ENCODE measurements at regions not wholly inside any gene's neighbourhood (a gene's known extent, or its start where the extent isn't known, plus 50 kb on each side); places are given as distances from the start of the nearest gene placed in this dataset.

DNA sequence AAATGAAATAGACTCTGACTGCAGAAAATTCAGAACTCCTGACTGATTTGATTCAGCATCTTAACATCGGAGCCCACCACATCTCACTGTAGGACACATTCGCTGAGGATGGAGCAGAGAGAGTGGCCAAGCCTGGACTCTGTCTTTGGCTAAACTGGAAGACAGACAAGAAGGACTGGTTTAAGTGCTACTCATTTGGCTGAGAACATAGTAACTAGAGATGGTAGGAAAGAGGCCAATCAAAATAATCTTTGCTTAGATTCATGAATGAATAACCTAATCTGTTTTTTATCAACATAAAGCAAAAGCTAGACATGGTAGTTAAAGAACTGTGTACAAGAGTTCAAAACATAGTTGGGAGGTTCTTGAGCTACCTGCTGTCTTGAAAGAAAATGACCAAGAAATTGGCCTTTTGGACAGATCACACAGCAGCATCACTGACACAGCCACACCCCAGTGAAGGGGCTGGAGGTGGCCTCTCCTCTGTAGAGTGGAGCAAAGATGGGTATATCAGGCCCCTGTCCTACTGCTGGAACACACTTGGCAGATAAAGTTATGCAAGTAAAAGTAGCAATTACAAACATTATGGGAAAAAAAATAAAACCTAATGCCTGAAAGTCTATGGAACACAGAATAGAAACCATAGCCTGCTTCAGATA, 87.1 kb upstream of the NT5E start:
- H3K4me3 ChIP-seq (ENCODE audit: low read depth in 1 of 3, low read length in 3 of 3): no peak overlapping the region
- no peak for DNase-seq (ENCODE audit: low spot score)
- no peaks in the 10 kb centered on the region for H3K9me3 ChIP-seq (ENCODE audit: control insufficient read depth in 4 of 4, low read length in 3 of 4)
- H3K9ac ChIP-seq (ENCODE audit: low read depth in 1 of 2, low read length in 2 of 2): no peak overlapping the region
- WGBS: 99% methylated on average over 2 of the region's 2 CpGs
- no peak overlapping the region for H3K27ac ChIP-seq (ENCODE audit: low read depth in 1 of 2, low read length in 2 of 2)
- no peaks in the 10 kb centered on the region for H3K4me1 ChIP-seq (ENCODE audit: control insufficient read depth in 4 of 4, insufficient read depth in 4 of 4, low read length in 3 of 4)
- no peaks in the 10 kb centered on the region for H3K36me3 ChIP-seq (ENCODE audit: control insufficient read depth in 4 of 4, insufficient read depth in 3 of 4, low read depth in 1 of 4, low read length in 3 of 4)
- no peak for TF ChIP-seq HNF4A (conservative IDR thresholded peaks at IDR 0.05)
- TF ChIP-seq FOXA2 (IDR thresholded peaks at IDR 0.05): no peak
- no peak for TF ChIP-seq EGR1 (IDR thresholded peaks at IDR 0.05; ENCODE audit: low read depth in 2 of 2)
- no peak for TF ChIP-seq YY1 (IDR thresholded peaks at IDR 0.05)
- TF ChIP-seq HNF4G (IDR thresholded peaks at IDR 0.05): no peak
- no peak for TF ChIP-seq CTCF (IDR thresholded peaks at IDR 0.05; ENCODE audit: low read depth, low read length, missing input control)
- TF ChIP-seq ATF3 (IDR thresholded peaks at IDR 0.05): no peak
- no peak for TF ChIP-seq JUND (IDR thresholded peaks at IDR 0.05)
- no peak for TF ChIP-seq TAF1 (conservative IDR thresholded peaks at IDR 0.05)
- no peak for TF ChIP-seq RXRA (IDR thresholded peaks at IDR 0.05)
- TF ChIP-seq SP1 (IDR thresholded peaks at IDR 0.05): no peak
- TF ChIP-seq NR2F2 (IDR thresholded peaks at IDR 0.05): no peak
- TF ChIP-seq FOXA1 (IDR thresholded peaks at IDR 0.05): no peak
- TF ChIP-seq RAD21 (IDR thresholded peaks at IDR 0.05): no peak
- TF ChIP-seq, protein P1, sequence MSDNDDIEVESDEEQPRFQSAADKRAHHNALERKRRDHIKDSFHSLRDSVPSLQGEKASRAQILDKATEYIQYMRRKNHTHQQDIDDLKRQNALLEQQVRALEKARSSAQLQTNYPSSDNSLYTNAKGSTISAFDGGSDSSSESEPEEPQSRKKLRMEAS (IDR thresholded peaks at IDR 0.05): no peak
- TF ChIP-seq ZBTB33 (IDR thresholded peaks at IDR 0.05): no peak
- no peak for TF ChIP-seq REST (IDR thresholded peaks at IDR 0.05)
- H3K27me3 ChIP-seq (ENCODE audit: control insufficient read depth in 4 of 4, insufficient read depth in 4 of 4, low read length in 3 of 4): no peaks in the 10 kb centered on the region
